ENCODE measurements at regions not wholly inside any gene's neighbourhood (a gene's known extent, or its start where the extent isn't known, plus 50 kb on each side); places are given as distances from the start of the nearest gene placed in this dataset.
"Not testable (repeated sequence)": the region's sequence is repeated elsewhere in the genome, so short reads cannot be mapped to it uniquely, and the experiment has no call there.

DNA sequence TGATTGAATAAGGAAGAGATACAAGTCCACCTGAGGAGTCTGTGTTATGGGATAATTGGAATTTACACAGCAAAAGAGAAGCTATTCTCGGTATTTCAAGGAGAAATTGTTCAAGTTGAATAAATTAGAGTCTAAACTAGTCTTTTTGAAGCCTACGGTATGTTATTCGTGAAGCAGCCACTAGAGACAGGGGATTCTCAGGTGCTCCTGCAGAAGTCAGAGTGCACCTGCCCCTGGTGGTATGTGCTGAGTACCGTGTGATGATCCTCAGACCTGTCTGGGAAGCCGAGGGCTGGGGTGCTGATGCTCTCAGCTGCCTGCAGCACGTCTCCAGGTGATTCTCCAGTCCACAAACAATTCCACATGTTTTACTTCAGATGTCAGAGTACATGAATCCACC is 1171.7 kb downstream of the RPIA start:
- DNase-seq; H3K9me3 ChIP-seq; H3K4me1 ChIP-seq (ENCODE audit: insufficient read depth); H3K36me3 ChIP-seq; H3K27ac ChIP-seq; H3K27me3 ChIP-seq; intact Hi-C loops (cut with DNase I); H3K4me3 ChIP-seq: not testable (repeated sequence)
- WGBS, 3 donors, result no CpG with 5 or more reads among the region's 6 CpGs

DNA sequence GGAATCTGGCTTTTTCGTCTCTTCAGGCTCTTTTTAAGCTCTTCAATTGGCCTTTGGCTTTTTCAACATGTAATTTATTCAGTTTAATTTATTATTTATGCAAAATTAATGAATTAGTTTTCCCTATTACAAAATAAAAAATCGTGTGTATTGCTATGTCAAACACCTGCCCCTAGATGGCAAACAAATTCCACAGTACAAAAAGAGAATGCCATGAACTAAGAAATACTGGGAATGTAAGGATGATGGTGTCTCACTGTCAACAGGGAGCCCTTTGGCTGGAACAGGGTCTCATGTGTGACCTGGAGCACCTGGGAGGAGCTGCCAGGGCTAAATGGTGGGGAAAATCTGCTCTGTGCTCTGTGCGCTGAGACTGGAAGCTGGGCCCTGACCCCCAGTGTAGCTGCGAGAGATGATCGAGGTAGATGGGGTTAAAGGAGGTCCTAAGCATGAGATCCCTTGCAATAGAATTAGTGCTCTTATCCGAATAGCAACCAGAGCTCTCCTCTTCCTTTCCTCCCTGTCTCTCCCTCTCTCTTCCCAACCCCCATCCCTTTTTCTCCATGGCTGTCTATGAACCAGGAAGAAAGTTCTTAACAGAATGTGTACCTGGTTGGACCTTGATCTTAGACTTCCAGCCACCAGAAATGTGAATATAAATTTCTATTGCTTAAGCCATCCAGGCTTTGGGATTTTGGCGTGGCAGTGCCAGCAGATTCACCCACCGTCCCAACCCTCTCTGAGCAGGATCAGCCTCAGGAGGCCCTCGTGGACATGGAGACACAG is 1183.5 kb downstream of the RPIA start:
- H3K36me3 ChIP-seq; H3K27ac ChIP-seq; intact Hi-C loops (cut with DNase I); H3K27me3 ChIP-seq; H3K4me3 ChIP-seq; H3K4me1 ChIP-seq (ENCODE audit: insufficient read depth); DNase-seq; H3K9me3 ChIP-seq: not testable (repeated sequence)
- WGBS, 3 donors, result 53 to 63% (median 57%) methylated on average over 2 to 3 of the region's 9 CpGs

DNA sequence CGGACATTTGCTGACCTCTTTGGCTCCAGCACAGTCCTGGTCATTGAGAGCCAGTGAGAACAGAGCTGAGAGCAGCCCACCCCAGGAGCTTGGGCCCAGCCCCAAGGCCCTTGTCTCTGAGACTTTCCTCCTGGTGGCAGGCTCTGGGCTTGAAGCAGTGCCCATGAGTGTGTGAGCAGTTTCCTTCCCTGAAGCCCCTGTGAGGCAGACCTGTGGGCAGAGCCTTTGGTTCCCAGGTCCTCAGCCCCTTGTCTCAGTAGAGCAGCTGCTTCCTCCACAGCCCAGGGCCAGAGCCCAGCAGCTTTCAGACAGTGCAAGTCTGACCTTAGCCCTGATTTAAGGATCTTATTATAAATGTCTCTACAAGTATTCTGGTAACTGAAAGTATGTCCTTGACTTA is 1185.0 kb downstream of the RPIA start:
- H3K9me3 ChIP-seq; H3K36me3 ChIP-seq; H3K27me3 ChIP-seq; intact Hi-C loops (cut with DNase I); H3K27ac ChIP-seq; H3K4me3 ChIP-seq; H3K4me1 ChIP-seq (ENCODE audit: insufficient read depth); DNase-seq: not testable (repeated sequence)
- no CpG with 5 or more reads among the region's 1 CpG for WGBS, 3 donors

DNA sequence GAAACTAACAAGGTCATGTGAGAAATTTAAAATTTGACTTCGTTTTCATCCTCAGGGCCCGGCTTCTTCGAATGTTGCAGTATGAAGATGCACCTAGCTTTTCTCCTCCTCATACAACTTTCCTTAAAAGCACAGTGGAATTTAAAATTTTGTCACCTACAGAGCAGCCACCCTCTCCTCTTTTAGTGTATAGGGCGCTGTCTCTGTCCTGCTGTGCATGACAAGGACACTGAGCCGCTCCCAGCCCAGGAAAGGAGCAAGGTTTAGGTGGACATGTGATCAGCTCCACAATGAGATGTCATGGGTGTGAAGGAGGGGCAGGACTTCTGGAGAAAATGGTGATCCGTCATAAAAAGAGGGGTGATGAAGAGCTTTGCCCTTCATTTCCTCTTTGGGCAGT is 1185.4 kb downstream of the RPIA start:
- WGBS, 3 donors, result 66 to 71% (median 70%) methylated on average over 5 to 6 of the region's 6 CpGs
- intact Hi-C loops (cut with DNase I); H3K27ac ChIP-seq; H3K36me3 ChIP-seq; H3K4me1 ChIP-seq (ENCODE audit: insufficient read depth); H3K4me3 ChIP-seq; DNase-seq; H3K27me3 ChIP-seq; H3K9me3 ChIP-seq: not testable (repeated sequence)

DNA sequence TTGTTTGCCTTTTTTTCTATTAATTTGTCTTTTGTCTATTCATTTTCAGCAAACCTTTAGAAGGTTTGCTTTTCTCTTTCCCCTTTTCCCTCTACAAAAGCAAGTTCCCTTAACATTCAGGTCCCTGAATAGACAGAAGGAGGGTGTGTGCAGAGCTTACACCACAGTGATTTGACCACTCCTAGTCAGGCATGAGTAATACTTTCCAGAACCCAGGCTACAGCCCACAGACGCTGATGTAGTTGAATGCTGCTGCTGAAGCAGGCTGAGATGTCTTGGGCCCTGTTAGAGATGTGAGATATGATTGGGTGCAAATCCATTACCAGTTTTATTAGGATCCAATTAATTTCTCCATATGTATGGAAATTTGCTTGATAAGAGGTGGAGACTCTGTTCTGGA is 1191.4 kb downstream of the RPIA start:
- H3K36me3 ChIP-seq; H3K27ac ChIP-seq; DNase-seq; intact Hi-C loops (cut with DNase I); H3K27me3 ChIP-seq; H3K4me1 ChIP-seq (ENCODE audit: insufficient read depth); H3K4me3 ChIP-seq; H3K9me3 ChIP-seq: not testable (repeated sequence)
- 0 to 50% (median 43%) methylated on average over 1 of the region's 1 CpG for WGBS, 3 donors

DNA sequence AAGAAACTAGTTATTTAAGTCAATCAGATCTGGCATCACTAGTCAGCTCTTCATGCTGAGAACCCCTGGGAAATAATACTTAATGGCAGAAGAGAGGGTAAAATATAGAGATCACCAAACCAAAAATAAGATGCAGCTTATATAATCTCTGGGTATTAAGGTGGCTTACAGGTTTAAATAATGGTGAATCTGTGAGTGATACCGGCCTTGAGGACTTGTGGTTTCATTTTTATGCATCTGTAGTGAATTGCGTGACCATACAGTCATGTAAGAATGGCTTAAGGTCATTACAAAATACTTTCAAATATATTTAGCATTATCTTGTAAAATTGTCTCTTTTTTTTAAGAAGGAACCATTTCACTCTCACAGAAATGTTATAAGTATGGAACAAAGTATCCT is 1192.2 kb downstream of the RPIA start:
- DNase-seq; H3K4me3 ChIP-seq; H3K27me3 ChIP-seq; intact Hi-C loops (cut with DNase I); H3K9me3 ChIP-seq; H3K27ac ChIP-seq; H3K4me1 ChIP-seq (ENCODE audit: insufficient read depth); H3K36me3 ChIP-seq: not testable (repeated sequence)
- WGBS, 3 donors, result 60 to 71% (median 68%) methylated on average over 1 to 2 of the region's 2 CpGs

DNA sequence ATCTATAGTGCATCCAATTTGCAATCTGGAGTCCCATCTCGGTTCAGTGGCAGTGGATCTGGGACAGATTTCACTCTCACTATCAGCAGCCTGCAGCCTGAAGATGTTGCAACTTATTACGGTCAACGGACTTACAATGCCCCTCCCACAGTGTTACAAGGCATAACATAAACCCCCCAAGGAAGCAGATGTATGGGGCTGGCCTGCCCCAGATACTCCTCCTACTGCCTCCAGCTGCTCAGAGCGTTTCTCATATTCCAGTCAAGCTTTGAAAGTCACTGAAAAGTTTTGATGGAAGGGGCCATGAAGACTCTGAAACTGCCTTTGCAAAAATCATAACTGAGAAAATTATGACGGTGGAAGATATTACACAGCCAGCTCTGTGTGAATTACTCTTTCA is 1193.6 kb downstream of the RPIA start:
- H3K27me3 ChIP-seq; DNase-seq; H3K27ac ChIP-seq; H3K36me3 ChIP-seq; H3K4me1 ChIP-seq (ENCODE audit: insufficient read depth); intact Hi-C loops (cut with DNase I); H3K9me3 ChIP-seq; H3K4me3 ChIP-seq: not testable (repeated sequence)
- 50 to 74% (median 67%) methylated on average over 1 to 4 of the region's 5 CpGs for whole genome bisulfite sequencing, 3 donors

DNA sequence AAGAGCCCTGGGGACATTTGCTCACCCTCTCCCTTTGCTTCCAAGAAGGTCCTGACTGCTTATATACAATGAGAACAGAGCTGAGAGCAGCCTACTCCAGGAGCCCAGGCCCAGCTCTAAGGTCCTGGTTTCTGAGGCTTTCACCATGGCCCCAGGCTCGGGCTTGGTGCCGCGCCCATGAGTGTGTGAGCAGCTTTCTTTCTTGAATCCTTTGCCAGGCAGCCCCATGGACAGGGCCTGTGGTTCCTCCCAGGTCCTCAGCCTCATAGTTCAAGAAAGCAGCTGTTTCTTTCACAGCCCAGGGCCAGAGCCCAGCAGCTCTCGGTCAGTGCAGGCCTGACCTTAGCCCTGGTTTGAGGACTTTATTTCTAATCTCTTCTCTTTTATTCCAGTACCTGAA is 1197.2 kb downstream of the RPIA start:
- H3K27ac ChIP-seq; H3K27me3 ChIP-seq; H3K36me3 ChIP-seq; H3K4me1 ChIP-seq (ENCODE audit: insufficient read depth); H3K9me3 ChIP-seq; DNase-seq; H3K4me3 ChIP-seq; intact Hi-C loops (cut with DNase I): not testable (repeated sequence)
- no CpG with 5 or more reads among the region's 4 CpGs for WGBS, 3 donors

DNA sequence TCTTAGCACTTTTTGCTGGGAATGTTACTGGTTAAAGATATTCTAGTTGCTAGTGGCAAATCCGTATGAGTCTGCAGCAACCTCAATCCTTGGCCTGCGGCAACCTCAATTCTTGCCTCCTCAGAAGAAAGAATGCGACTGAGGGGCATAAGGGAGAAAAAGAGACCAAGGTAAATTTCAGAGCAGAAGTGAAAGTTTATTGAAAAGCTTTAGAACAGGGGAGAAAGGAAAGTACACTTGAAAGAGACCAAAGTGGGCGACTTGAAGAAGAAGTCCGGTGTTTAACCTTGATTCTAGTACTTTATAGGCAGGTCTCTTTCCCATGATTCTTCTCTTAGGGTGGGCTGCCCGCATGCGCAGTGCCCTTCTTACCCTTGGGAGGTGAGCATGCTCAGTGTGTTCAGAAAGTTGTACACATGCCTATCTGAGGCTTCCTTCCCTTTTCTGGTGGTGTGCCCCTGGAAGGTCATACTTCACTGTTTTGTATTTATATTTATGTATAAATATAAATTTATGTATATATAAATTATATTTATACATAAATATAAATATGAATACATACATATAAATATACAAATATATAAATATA is 1198.8 kb downstream of the RPIA start:
- WGBS, 3 donors, result 100% methylated on average over 2 of the region's 7 CpGs; no CpG with 5 or more reads in 2 of the 3 donors
- intact Hi-C loops (cut with DNase I); H3K27me3 ChIP-seq; H3K4me3 ChIP-seq; DNase-seq; H3K4me1 ChIP-seq (ENCODE audit: insufficient read depth); H3K27ac ChIP-seq; H3K36me3 ChIP-seq; H3K9me3 ChIP-seq: not testable (repeated sequence)

DNA sequence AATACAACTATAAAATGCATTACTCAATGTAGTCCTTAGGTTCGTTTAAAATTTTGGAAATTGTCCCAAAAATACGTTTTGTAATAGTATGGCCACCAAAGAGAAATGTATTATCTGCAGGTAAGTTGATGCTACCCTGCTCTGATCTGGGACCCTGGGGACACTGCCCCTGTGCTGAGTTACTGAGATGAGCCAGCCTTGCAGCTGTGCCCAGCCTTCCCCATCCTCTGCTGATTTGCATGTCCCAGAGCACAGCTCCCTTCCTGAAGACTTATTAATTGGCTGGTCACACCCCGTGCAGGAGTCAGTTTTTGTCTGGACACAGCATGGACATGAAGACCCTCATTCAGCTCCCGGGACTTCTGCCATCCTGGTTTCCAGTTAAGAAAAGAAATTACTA is 1203.5 kb downstream of the RPIA start:
- H3K4me3 ChIP-seq; intact Hi-C loops (cut with DNase I); H3K27ac ChIP-seq; H3K9me3 ChIP-seq; H3K4me1 ChIP-seq (ENCODE audit: insufficient read depth); DNase-seq; H3K27me3 ChIP-seq; H3K36me3 ChIP-seq: not testable (repeated sequence)
- WGBS, 3 donors, result no CpG with 5 or more reads among the region's 4 CpGs

DNA sequence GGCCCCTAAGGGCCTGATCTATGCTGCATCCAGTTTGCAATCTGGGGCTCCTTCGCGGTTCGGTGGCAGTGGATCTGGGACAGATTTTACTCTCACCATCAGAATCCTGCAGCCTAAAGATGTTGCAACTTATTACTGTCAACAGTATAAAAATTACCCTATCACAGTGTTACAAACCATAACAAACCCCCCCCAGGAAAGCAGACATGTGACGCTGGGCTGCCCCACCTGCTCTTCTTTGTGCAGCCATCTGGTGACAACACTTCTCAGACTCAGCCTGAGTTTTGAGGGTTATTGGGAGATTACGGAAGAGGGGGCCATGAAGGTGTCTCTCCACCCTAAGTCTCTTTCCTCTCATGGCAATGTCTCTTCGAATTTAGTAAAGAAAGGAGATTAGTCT is 1204.2 kb downstream of the RPIA start:
- DNase-seq; H3K36me3 ChIP-seq; H3K4me3 ChIP-seq; H3K9me3 ChIP-seq; H3K27ac ChIP-seq; intact Hi-C loops (cut with DNase I); H3K4me1 ChIP-seq (ENCODE audit: insufficient read depth); H3K27me3 ChIP-seq: not testable (repeated sequence)
- no CpG with 5 or more reads among the region's 6 CpGs for WGBS, 3 donors

DNA sequence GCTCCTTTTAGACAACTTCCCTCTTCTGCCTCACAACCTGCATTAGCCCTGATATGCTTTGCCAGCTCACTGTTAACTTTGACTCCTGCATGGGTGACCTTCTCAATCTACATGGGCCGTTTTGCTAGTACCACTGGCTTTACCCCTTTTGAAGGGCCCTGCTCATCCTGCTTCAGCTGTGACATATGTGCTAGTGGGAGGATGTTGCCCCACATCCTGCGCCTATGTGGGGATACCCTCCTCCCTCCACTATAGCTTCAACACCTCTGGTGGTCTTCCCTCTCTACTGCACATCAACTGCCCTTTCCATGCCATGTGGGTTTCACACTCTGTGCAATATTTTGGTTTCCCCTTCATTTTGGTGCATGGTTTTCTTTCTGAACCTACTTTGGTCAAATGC is 1235.5 kb downstream of the RPIA start:
- H3K27me3 ChIP-seq; H3K4me1 ChIP-seq (ENCODE audit: insufficient read depth); intact Hi-C loops (cut with DNase I); H3K4me3 ChIP-seq; H3K9me3 ChIP-seq; H3K27ac ChIP-seq; DNase-seq; H3K36me3 ChIP-seq: not testable (repeated sequence)
- WGBS, 3 donors, result 36 to 45% (median 39%) methylated on average over 2 of the region's 2 CpGs
